NB4 (cell line): ENCODE measurements at regions not wholly inside any gene's neighbourhood (a gene's known extent, or its start where the extent isn't known, plus 50 kb on each side); places are given as distances from the start of the nearest gene placed in this dataset.

Source experiments
- DNase-seq: peaks from one replicate; pipeline ENCODE4 v3.0.0; 2010; ENCODE audit warnings: low read depth
- H3K4me3 ChIP-seq: one replicate; pipeline ENCODE4 v1.5.1; 2011; ENCODE audit warnings: mild to moderate bottlenecking, low read depth, low read length, moderate library complexity
- CTCF ChIP-seq: IDR thresholded peaks from one replicate; pipeline ENCODE4 v1.5.1; 2012; ENCODE audit warnings: low read depth, low read length
- MAX ChIP-seq: IDR thresholded peaks from 2 replicates; pipeline ENCODE4 v1.6.1; 2011; ENCODE audit warnings: low read depth, low read length
- MYC ChIP-seq: IDR thresholded peaks from 2 replicates; pipeline ENCODE4 v1.6.1; 2011; ENCODE audit warnings: low read depth, low read length
- POLR2A ChIP-seq: IDR thresholded peaks from 2 replicates; pipeline ENCODE4 v1.6.1; 2011; ENCODE audit warnings: mild to moderate bottlenecking; ENCODE audit not compliant: insufficient read length; ENCODE audit errors: extremely low read depth

GRCh38 chr9:82923092-82923911, 139.6 kb downstream of the RASEF start:
- no peak for DNase-seq
- TF ChIP-seq POLR2A (no peak), MAX (no peak), CTCF (no peak)
- no peak overlapping the region for H3K4me3 ChIP-seq

GRCh38 chr9:82923912-82924605, 138.9 kb downstream of the RASEF start:
- TF ChIP-seq MYC (no peak), MAX (no peak), POLR2A (no peak), CTCF (no peak)
- DNase-seq, result no peak
- H3K4me3 ChIP-seq, result no peak overlapping the region
